DND-41 (cell line): ENCODE measurements at regions not wholly inside any gene's neighbourhood (a gene's known extent, or its start where the extent isn't known, plus 50 kb on each side); places are given as distances from the start of the nearest gene placed in this dataset.

Experiments
- ATAC-seq: fragments of 200-7000 bp; cut with Tn5 transposase; 3 replicates; pipeline ENCODE4 v1.9.1; 2021; ENCODE audit warnings: low read depth; ENCODE audit not compliant: insufficient read depth
- DNase-seq: peaks from one replicate; pipeline ENCODE4 v3.0.0-alpha.2; 2020
- H2AFZ ChIP-seq: 2 replicates; pipeline ENCODE4 v1.6.0; 2012; ENCODE audit warnings: low read depth, low read length
- H3K27ac ChIP-seq: 2 replicates; pipeline ENCODE4 v1.5.1; 2012; ENCODE audit warnings: low read length, inconsistent platforms
- H3K27me3 ChIP-seq: fragments of 200-600 bp; sonication (generic); 2 replicates; pipeline ENCODE4 v1.6.0; 2012; ENCODE audit warnings: low read length, mild to moderate bottlenecking, inconsistent platforms; ENCODE audit not compliant: insufficient read depth, poor library complexity
- H3K36me3 ChIP-seq: 2 replicates; pipeline ENCODE4 v1.5.1; 2012; ENCODE audit warnings: low read length, inconsistent platforms; ENCODE audit not compliant: insufficient read depth
- H3K4me1 ChIP-seq: 2 replicates; pipeline ENCODE4 v1.5.1; 2012; ENCODE audit warnings: mild to moderate bottlenecking, low read length; ENCODE audit not compliant: insufficient read depth
- H3K4me2 ChIP-seq: 2 replicates; pipeline ENCODE4 v1.6.0; 2012; ENCODE audit warnings: mild to moderate bottlenecking, moderate library complexity, low read length, inconsistent platforms; ENCODE audit not compliant: insufficient read depth
- H3K4me3 ChIP-seq, 2 experiments: fragments of 200-600 bp in 1 of 2; shearing (Covaris generic) in 1 of 2; 2 replicates each; pipeline ENCODE4 v1.5.1; 2012 to 2016; ENCODE audit warnings: inconsistent platforms in 2 of 2, low read length in 2 of 2, mild to moderate bottlenecking in 2 of 2, low read depth in 1 of 2, moderate library complexity in 1 of 2
- H3K79me2 ChIP-seq: 2 replicates; pipeline ENCODE4 v1.6.0; 2012; ENCODE audit warnings: low read length, inconsistent platforms; ENCODE audit not compliant: insufficient read depth
- H3K9ac ChIP-seq: 2 replicates; pipeline ENCODE4 v1.6.0; 2012; ENCODE audit warnings: low read depth, mild to moderate bottlenecking, inconsistent platforms, low read length, moderate library complexity
- H3K9me3 ChIP-seq: 2 replicates; pipeline ENCODE4 v1.5.1; 2012; ENCODE audit warnings: low read length, moderate library complexity, mild to moderate bottlenecking, inconsistent platforms; ENCODE audit not compliant: insufficient read depth, severe bottlenecking
- H4K20me1 ChIP-seq: 2 replicates; pipeline ENCODE4 v1.6.0; 2012; ENCODE audit warnings: low read length; ENCODE audit not compliant: insufficient read depth
- CTCF ChIP-seq: IDR thresholded peaks from 2 replicates; pipeline ENCODE4 v1.5.1; 2012; ENCODE audit warnings: borderline replicate concordance, low read length, moderate library complexity, mild to moderate bottlenecking; ENCODE audit not compliant: poor library complexity, severe bottlenecking; ENCODE audit errors: extremely low read depth
- EZH2 ChIP-seq: IDR thresholded peaks from 3 replicates; pipeline ENCODE4 v1.6.1; 2012; ENCODE audit warnings: borderline replicate concordance, low read depth, mild to moderate bottlenecking, moderate library complexity, low read length, inconsistent platforms; ENCODE audit not compliant: severe bottlenecking

GRCh38 chr4:188452097-188452496 lies 312.9 kb downstream of the TRIML1 start:
- H4K20me1 ChIP-seq: no peaks in the 10 kb centered on the region
- H3K9me3 ChIP-seq: no peaks in the 10 kb centered on the region
- H3K9ac ChIP-seq: no peak overlapping the region
- H3K27me3 ChIP-seq: no peaks in the 10 kb centered on the region
- H3K4me3 ChIP-seq: no peak overlapping the region
- no peak overlapping the region for H3K27ac ChIP-seq
- no peaks in the 10 kb centered on the region for H3K4me1 ChIP-seq
- no peak overlapping the region for H3K4me2 ChIP-seq
- no peak for DNase-seq
- H3K36me3 ChIP-seq: no peaks in the 10 kb centered on the region
- no peak overlapping the region for H2AFZ ChIP-seq
- ATAC-seq: no peak
- no peak for TF ChIP-seq CTCF
- no peak for TF ChIP-seq EZH2
- H3K79me2 ChIP-seq: no peaks in the 10 kb centered on the region

GRCh38 chr4:188454575-188454974 lies 315.3 kb downstream of the TRIML1 start:
- TF ChIP-seq EZH2 (no peak), CTCF (no peak)
- Histone ChIP-seq H3K9me3 (no peaks in the 10 kb centered on the region), H3K36me3 (no peaks in the 10 kb centered on the region), H4K20me1 (no peaks in the 10 kb centered on the region), H3K27ac (no peak overlapping the region), H3K27me3 (no peaks in the 10 kb centered on the region), H3K4me3 (no peak overlapping the region), H3K9ac (no peak overlapping the region), H2AFZ (0 out of 2 replicates have a peak overlapping the region, but pooled peaks have one; percentile 31), H3K79me2 (no peaks in the 10 kb centered on the region), H3K4me1 (no peaks in the 10 kb centered on the region), H3K4me2 (no peak overlapping the region)
- ATAC-seq (no peak), DNase-seq (no peak)

- no peaks in the 10 kb centered on the region for H3K79me2 ChIP-seq
- H3K9ac ChIP-seq: no peak overlapping the region
- peaks cover 1% of the 10 kb centered on the region for H3K9me3 ChIP-seq
- H4K20me1 ChIP-seq: no peaks in the 10 kb centered on the region
- no peak overlapping the region for H3K4me2 ChIP-seq
- H3K27me3 ChIP-seq: no peaks in the 10 kb centered on the region
- ATAC-seq (no peak), DNase-seq (no peak)
- no peaks in the 10 kb centered on the region for H3K4me1 ChIP-seq
- no peak for TF ChIP-seq EZH2
- TF ChIP-seq CTCF: no peak
- H3K27ac ChIP-seq: no peak overlapping the region
- H2AFZ ChIP-seq: no peak overlapping the region
- no peak overlapping the region for H3K4me3 ChIP-seq
- no peaks in the 10 kb centered on the region for H3K36me3 ChIP-seq
Measured at GRCh38 chr4:188455062-188455752, 316.0 kb downstream of the TRIML1 start.
